HG02938 (cell line): ENCODE measurements at regions not wholly inside any gene's neighbourhood (a gene's known extent, or its start where the extent isn't known, plus 50 kb on each side); places are given as distances from the start of the nearest gene placed in this dataset.

ENCODE experiments used
- ATAC-seq: cut with Tn5 transposase; IDR thresholded peaks from one replicate; pipeline ENCODE4 v1.9.1; 2021; ENCODE audit warnings: mild to moderate bottlenecking, moderate library complexity; ENCODE audit not compliant: unreplicated experiment

- peak; percentile 49 for ATAC-seq
Measured at GRCh38 chr3:111338059-111338698, 203.8 kb upstream of the CD96 start.

- ATAC-seq, result no peak
Measured at GRCh38 chr3:111339017-111339416, 203.0 kb upstream of the CD96 start.

GRCh38 chr3:111351334-111351733 lies 190.7 kb upstream of the CD96 start:
- ATAC-seq, result no peak

- ATAC-seq, result no peak
Measured at GRCh38 chr3:111352585-111352984, 189.4 kb upstream of the CD96 start.

- no peak for ATAC-seq
Measured at GRCh38 chr3:111359261-111360030, 182.6 kb upstream of the CD96 start.

GRCh38 chr3:111362381-111363009 lies 179.5 kb upstream of the CD96 start:
- ATAC-seq, result no peak

- ATAC-seq, result no peak
Measured at GRCh38 chr3:111366515-111366914, 175.5 kb upstream of the CD96 start.

GRCh38 chr3:111368056-111368455 lies 173.9 kb upstream of the CD96 start:
- ATAC-seq, result no peak

GRCh38 chr3:111369958-111370357 lies 172.0 kb upstream of the CD96 start:
- ATAC-seq, result no peak

- no peak for ATAC-seq
Measured at GRCh38 chr3:111373239-111373638, 168.8 kb upstream of the CD96 start.

- ATAC-seq, result no peak
Measured at GRCh38 chr3:111373861-111374260, 168.1 kb upstream of the CD96 start.

GRCh38 chr3:111385971-111386495 lies 156.0 kb upstream of the CD96 start:
- no peak for ATAC-seq

- ATAC-seq, result no peak
Measured at GRCh38 chr3:111392894-111393398, 149.1 kb upstream of the CD96 start.

- no peak for ATAC-seq
Measured at GRCh38 chr3:111412656-111413055, 129.3 kb upstream of the CD96 start.

- no peak for ATAC-seq
Measured at GRCh38 chr3:111414531-111414930, 127.5 kb upstream of the CD96 start.

GRCh38 chr3:111415018-111415417 lies 127.0 kb upstream of the CD96 start:
- no peak for ATAC-seq

GRCh38 chr3:111418391-111418790 lies 123.6 kb upstream of the CD96 start:
- no peak for ATAC-seq

- no peak for ATAC-seq
Measured at GRCh38 chr3:111428301-111428700, 113.7 kb upstream of the CD96 start.

GRCh38 chr3:111434941-111435622 lies 106.9 kb upstream of the CD96 start:
- no peak for ATAC-seq

GRCh38 chr3:111438283-111438682 lies 103.7 kb upstream of the CD96 start:
- ATAC-seq, result no peak

GRCh38 chr3:111454551-111454950 lies 87.4 kb upstream of the CD96 start:
- no peak for ATAC-seq
